Esophagus muscularis mucosa (tissue), 4 donors: ENCODE measurements at regions not wholly inside any gene's neighbourhood (a gene's known extent, or its start where the extent isn't known, plus 50 kb on each side); places are given as distances from the start of the nearest gene placed in this dataset.

Source experiments
- DNase-seq: peaks from one replicate; pipeline ENCODE4 v3.0.0-alpha.2; 2017; ENCODE audit errors: extremely low spot score
- H3K27ac ChIP-seq, 4 donors: fragments of 200-600 bp; sonication (generic); replicated peaks in 1 of 4; 1 replicate in 3 of 4; 2 replicates in 1 of 4; pipeline ENCODE4 v1.5.1; 2016 to 2019; ENCODE audit warnings: mild to moderate bottlenecking in 1 of 4
- H3K27me3 ChIP-seq, 4 donors: fragments of 200-600 bp; sonication (generic); one replicate each; pipeline versions ENCODE4 v1.5.1 to v1.6.0; 2016 to 2019
- H3K36me3 ChIP-seq, 4 donors: fragments of 200-600 bp; sonication (generic); one replicate each; pipeline ENCODE4 v1.5.1; 2016 to 2019
- H3K4me1 ChIP-seq, 4 donors: fragments of 200-600 bp; sonication (generic); one replicate each; pipeline ENCODE4 v1.5.1; 2016 to 2019
- H3K4me3 ChIP-seq, 4 donors: fragments of 200-600 bp; sonication (generic); 1 replicate in 2 of 4; 2 replicates in 2 of 4; pipeline ENCODE4 v1.5.1; 2016 to 2019; ENCODE audit warnings: mild to moderate bottlenecking in 4 of 4, moderate library complexity in 1 of 4
- H3K9me3 ChIP-seq, 4 donors: fragments of 200-600 bp; sonication (generic); 1 replicate in 3 of 4; 2 replicates in 1 of 4; pipeline ENCODE4 v1.5.1; 2016 to 2019
- EP300 ChIP-seq: sonication (generic); formaldehyde crosslinking; IDR thresholded peaks from one replicate; pipeline ENCODE4 v1.6.1; 2017; ENCODE audit warnings: antibody characterized with exemption
- POLR2A ChIP-seq: fragments of 450-650 bp; IDR thresholded peaks from one replicate; pipeline ENCODE4 v1.6.1; 2017; ENCODE audit warnings: antibody characterized with exemption, moderate library complexity, mild to moderate bottlenecking, low read depth
- POLR2AphosphoS5 ChIP-seq, 2 donors: sonication (generic); formaldehyde crosslinking; IDR thresholded peaks; one replicate each; pipeline ENCODE4 v1.6.1; 2017; ENCODE audit warnings: antibody characterized with exemption in 2 of 2
- WGBS: methylation state at CpG from one replicate; pipeline ENCODE4 v1.1.5; 2018; 5-methylcytosine and 5-hydroxymethylcytosine counted together
- intact Hi-C: fragments of 100-400 bp; cut with DNase I; formaldehyde crosslinking; loops from one replicate; pipeline ENCODE4 v1.15.1; 2023
- TF ChIP-seq, protein P1 (sequence below), 3 experiments: fragments of 200-600 bp in 2 of 3; fragments of 450-650 bp in 1 of 3; sonication (generic) in 2 of 3; IDR thresholded peaks; one replicate each; pipeline ENCODE4 v1.5.1; 2017 to 2019; ENCODE audit warnings: antibody characterized with exemption in 3 of 3, mild to moderate bottlenecking in 2 of 3, moderate library complexity in 1 of 3

DNA sequence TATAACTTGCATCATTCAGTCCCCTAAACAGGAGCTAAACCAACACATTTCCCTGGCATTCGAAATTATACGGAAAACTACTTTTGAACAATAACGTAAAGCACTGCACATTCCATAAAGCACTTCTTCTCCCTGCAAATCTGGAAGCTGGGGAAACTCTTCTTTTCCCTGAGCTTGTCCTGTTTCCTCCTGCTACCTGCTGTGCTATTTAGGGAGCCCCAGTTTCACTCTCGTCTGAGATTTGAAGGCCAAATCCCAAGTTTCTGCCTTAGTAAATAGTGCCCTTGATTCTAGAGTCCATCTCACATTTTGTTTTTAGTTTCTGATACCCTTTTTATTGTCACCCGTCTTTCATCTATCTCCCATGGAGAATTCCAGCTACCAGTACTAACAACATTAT is 67.7 kb upstream of the OSR1 start:
- no peaks in the 10 kb centered on the region for H3K27me3 ChIP-seq
- WGBS, result 85% methylated on average over 5 of the region's 5 CpGs
- no peak overlapping the region for H3K27ac ChIP-seq
- H3K4me3 ChIP-seq, result no peak overlapping the region
- intact Hi-C loops, result no loop called here
- H3K36me3 ChIP-seq, result no peaks in the 10 kb centered on the region
- H3K9me3 ChIP-seq, result no peaks in the 10 kb centered on the region
- no peaks in the 10 kb centered on the region for H3K4me1 ChIP-seq
- TF ChIP-seq, protein P1, sequence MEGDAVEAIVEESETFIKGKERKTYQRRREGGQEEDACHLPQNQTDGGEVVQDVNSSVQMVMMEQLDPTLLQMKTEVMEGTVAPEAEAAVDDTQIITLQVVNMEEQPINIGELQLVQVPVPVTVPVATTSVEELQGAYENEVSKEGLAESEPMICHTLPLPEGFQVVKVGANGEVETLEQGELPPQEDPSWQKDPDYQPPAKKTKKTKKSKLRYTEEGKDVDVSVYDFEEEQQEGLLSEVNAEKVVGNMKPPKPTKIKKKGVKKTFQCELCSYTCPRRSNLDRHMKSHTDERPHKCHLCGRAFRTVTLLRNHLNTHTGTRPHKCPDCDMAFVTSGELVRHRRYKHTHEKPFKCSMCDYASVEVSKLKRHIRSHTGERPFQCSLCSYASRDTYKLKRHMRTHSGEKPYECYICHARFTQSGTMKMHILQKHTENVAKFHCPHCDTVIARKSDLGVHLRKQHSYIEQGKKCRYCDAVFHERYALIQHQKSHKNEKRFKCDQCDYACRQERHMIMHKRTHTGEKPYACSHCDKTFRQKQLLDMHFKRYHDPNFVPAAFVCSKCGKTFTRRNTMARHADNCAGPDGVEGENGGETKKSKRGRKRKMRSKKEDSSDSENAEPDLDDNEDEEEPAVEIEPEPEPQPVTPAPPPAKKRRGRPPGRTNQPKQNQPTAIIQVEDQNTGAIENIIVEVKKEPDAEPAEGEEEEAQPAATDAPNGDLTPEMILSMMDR (IDR thresholded peaks at IDR 0.05), result no peak
- no peak for TF ChIP-seq EP300
- TF ChIP-seq POLR2AphosphoS5 (IDR thresholded peaks at IDR 0.05), result no peak
- no peak for TF ChIP-seq POLR2A
- DNase-seq, result no peak

DNA sequence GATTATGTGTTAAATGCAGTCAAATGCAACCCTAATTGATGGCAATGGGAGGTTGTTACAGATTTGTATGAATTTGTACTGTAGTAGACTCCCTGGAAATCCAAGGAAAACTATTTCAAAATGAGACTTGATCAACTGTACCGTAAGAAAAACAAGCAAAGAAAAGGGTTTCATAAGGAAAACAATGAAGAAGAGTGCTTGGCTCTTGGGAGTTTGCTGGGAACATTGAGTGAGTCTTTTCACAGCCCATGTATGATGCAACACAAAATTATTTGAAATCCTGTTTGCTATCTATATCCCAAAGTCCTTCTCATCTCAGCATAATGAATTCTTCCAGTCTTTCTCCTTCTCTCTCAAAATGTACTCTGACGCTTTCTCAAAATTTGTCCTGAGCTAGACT is 67.0 kb upstream of the OSR1 start:
- intact Hi-C loops, result no loop called here
- Histone ChIP-seq H3K4me3 (no peak overlapping the region), H3K36me3 (no peaks in the 10 kb centered on the region), H3K4me1 (no peaks in the 10 kb centered on the region), H3K27ac (no peak overlapping the region), H3K27me3 (no peaks in the 10 kb centered on the region), H3K9me3 (no peaks in the 10 kb centered on the region)
- DNase-seq, result no peak
- TF ChIP-seq EP300 (no peak), POLR2AphosphoS5 (IDR thresholded peaks at IDR 0.05) (no peak), POLR2A (no peak)
- TF ChIP-seq, protein P1 (IDR thresholded peaks at IDR 0.05), result no peak
- 74% methylated on average over 2 of the region's 2 CpGs for WGBS

DNA sequence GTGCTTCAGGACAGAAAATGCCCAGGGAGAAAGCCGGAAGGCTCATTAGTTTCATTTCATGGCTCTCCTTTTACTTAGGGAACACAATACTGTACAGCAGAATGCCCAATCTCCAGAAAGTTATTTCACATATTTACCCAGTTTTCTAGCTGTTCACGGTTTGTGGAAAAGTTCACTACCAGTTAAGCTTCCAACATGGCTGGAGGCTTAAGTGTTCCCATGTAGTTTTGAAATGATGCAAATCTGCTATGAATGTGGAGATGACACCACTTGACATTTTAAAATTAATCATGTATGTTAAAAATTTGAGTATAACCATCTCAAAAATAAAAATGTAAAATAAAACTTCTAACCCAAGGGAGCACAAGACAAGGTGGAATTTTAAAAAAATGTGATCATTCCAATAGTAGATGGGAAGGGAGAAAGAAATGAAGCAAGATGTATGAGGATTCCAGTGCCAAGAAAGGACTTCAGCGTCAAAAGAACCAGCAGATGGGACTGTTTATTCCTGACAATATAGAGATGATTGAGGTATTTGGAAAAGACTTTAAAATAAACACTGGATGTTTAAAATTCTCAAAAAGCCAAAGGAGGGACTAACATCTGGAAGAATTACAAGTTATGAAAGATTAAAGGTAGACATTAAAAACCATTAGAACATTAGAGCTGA is 60.9 kb upstream of the OSR1 start:
- no peak for DNase-seq
- peaks cover 0 to 15% (median 10%) of the 10 kb centered on the region in 4 donors for H3K4me1 ChIP-seq
- peak overlapping the region; percentile 18 to 61 (median 54) for H3K27ac ChIP-seq
- 41% methylated on average over 3 of the region's 3 CpGs for WGBS
- intact Hi-C loops, result no loop called here
- H3K4me3 ChIP-seq, result no peak overlapping the region
- H3K36me3 ChIP-seq, result no peaks in the 10 kb centered on the region
- H3K27me3 ChIP-seq, result no peaks in the 10 kb centered on the region
- H3K9me3 ChIP-seq, result no peaks in the 10 kb centered on the region
- peak in 1 of 2 donors; percentile 40 for TF ChIP-seq POLR2AphosphoS5 (IDR thresholded peaks at IDR 0.05)
- TF ChIP-seq, protein P1 (IDR thresholded peaks at IDR 0.05), result no peak
- no peak for TF ChIP-seq EP300
- no peak for TF ChIP-seq POLR2A

DNA sequence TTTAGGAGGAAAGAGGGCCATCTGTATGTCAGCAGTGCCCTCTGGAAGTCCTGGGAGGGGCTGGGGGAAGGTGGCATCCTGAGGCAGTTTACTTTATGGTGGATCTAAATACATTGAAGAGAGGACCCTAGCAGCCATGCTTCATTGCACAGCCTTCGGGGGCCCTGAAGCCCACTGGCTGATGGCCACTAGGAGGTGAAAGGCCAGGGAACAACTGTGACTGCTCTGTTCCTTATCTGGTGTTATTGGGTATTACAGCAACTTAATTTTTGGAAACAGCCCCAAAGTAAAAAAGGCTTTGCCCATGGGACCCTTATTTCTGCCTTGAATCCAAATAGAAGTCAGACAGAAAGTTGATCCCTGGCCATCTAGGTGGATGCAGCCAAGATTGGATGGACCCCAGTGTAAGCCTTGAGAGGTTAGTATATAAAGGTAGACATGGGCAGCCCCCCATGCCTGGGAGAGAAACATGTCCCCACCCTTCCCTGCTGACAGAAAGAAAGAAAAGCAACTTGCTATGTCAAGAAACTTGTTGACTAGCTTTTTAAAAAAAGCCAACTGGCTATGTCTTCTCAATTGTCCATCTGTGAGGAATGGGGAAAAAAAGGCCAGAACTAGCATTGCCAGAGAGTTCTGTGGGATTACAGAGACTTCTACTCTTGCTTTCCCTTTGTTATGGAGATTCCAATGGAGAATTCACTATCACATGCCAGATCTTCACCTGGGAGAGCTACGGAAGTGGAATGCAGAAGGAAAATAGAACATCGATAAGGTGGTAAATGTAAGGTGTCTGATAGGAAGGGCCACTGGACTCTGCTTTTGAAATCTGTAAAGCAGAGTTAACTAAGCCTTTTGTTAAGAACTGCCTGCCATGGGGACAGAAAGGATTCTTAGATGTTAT is 58.6 kb upstream of the OSR1 start:
- Histone ChIP-seq H3K36me3 (no peaks in the 10 kb centered on the region), H3K4me1 (peaks cover 0 to 15% (median 10%) of the 10 kb centered on the region in 4 donors), H3K4me3 (no peak overlapping the region), H3K27ac (no peak overlapping the region), H3K27me3 (no peaks in the 10 kb centered on the region), H3K9me3 (peaks cover 0 to 5% (median 0%) of the 10 kb centered on the region in 4 donors)
- no peak for DNase-seq
- intact Hi-C loops, result no loop called here
- no peak for TF ChIP-seq POLR2AphosphoS5 (IDR thresholded peaks at IDR 0.05)
- TF ChIP-seq POLR2A, result no peak
- no peak for TF ChIP-seq EP300
- TF ChIP-seq, protein P1 (IDR thresholded peaks at IDR 0.05), result no peak
- 86% methylated on average over 3 of the region's 3 CpGs for WGBS
